ENCODE measurements at regions not wholly inside any gene's neighbourhood (a gene's known extent, or its start where the extent isn't known, plus 50 kb on each side); places are given as distances from the start of the nearest gene placed in this dataset.

DNA sequence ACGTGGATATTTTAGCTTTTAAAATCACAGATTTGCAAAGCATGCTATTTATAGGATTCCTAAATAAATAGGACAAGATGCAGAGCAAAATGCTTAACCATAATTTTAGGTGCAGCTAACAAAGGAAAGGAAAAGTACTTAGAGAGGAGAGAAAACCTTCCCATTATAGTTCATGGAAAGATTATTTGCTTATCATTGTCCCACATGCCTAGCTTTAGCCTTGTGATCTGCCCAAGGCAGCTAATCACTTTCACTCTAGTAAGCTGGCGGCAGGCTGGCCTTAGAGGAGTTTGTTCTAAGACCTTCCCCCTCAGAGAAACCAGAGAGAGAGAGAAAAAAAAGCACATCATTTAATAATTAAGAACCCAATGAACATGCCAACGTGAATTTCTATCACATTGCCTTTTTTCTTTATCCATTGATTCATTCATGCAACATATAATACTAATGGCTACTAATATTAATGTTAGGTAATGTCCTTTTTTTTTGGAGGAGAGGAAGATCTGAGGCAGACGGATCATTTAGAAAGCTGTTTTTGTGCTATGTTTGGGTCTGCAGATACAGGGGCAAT is 274.6 kb downstream of the ARL4A start:
- TF ChIP-seq, protein P1, sequence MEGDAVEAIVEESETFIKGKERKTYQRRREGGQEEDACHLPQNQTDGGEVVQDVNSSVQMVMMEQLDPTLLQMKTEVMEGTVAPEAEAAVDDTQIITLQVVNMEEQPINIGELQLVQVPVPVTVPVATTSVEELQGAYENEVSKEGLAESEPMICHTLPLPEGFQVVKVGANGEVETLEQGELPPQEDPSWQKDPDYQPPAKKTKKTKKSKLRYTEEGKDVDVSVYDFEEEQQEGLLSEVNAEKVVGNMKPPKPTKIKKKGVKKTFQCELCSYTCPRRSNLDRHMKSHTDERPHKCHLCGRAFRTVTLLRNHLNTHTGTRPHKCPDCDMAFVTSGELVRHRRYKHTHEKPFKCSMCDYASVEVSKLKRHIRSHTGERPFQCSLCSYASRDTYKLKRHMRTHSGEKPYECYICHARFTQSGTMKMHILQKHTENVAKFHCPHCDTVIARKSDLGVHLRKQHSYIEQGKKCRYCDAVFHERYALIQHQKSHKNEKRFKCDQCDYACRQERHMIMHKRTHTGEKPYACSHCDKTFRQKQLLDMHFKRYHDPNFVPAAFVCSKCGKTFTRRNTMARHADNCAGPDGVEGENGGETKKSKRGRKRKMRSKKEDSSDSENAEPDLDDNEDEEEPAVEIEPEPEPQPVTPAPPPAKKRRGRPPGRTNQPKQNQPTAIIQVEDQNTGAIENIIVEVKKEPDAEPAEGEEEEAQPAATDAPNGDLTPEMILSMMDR (IDR thresholded peaks at IDR 0.05): no peak

DNA sequence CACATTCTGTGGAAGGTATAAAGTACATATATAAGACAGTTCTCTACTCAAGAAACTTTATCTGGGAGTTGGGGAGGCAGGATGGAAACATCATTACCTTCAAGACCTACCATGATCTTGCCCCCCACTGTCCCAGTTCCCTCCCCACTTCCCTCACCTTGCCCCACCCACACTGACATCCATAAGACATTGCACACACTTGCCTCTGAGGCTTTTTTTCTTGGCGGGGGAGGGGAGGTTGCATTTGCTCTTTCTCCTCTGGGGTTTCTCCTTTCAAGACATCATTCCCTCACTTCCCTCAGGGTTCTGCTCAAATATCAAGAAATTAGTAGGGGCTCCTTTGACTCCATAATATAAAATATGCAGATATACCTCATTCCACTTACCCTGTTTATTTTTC is 276.0 kb downstream of the ARL4A start:
- TF ChIP-seq, protein P1 (IDR thresholded peaks at IDR 0.05): no peak

DNA sequence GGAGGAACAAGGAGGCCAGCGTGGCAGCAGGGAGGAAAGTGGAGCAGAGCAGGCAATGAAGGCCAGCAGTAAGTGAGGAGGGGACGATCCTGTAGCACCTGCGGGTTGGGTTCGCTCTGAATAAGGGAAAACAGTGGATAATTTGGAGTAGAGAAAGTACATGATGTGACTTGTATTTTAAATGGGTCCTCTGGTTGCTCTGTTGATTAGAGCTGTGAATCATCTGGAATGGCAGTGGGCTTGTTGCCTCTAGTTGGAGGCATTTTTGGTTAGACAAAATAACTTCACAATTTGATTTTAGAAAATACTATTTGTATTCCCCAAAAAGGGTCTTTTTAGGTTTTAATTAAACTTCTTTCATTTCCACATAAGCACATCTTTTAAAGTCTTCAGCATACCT is 277.4 kb downstream of the ARL4A start:
- TF ChIP-seq, protein P1 (IDR thresholded peaks at IDR 0.05): no peak

DNA sequence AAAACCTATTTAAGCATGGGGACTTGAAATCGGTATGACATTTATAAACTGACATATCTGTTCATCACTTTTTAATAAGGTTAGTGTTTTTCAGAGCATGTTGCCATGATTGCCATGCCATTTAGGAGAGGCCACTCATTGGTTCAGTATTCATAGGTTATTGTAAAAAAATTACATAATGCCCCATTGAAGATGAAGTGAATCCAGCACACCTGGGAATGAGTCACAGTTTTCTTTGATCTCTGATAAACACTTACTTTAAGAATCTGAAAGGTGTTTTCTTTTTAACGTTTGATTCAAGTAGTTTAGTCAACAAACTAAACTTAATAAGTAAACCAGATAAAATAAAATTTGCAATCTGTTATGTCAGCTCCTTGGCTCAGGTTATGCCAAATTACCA is 278.3 kb downstream of the ARL4A start:
- TF ChIP-seq, protein P1 (IDR thresholded peaks at IDR 0.05): no peak

DNA sequence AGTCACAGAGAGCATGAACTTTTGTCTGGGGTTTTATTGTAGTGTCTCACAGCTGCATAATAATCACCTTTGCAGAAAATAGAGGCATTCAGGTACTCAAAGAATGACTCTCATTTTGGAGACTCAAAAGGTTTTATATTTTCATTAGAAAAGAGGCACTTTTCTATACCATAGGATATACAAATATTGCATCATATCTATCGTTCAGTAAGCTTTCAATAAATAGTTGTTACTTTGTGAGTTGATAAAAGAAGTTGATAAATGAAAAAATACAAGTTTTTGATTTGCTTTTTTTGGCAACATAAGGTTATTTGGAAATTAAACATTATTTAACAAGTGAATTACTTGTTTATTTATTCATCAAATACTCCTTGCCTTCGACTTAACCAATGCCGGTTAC is 279.9 kb downstream of the ARL4A start:
- TF ChIP-seq, protein P1 (IDR thresholded peaks at IDR 0.05): no peak

DNA sequence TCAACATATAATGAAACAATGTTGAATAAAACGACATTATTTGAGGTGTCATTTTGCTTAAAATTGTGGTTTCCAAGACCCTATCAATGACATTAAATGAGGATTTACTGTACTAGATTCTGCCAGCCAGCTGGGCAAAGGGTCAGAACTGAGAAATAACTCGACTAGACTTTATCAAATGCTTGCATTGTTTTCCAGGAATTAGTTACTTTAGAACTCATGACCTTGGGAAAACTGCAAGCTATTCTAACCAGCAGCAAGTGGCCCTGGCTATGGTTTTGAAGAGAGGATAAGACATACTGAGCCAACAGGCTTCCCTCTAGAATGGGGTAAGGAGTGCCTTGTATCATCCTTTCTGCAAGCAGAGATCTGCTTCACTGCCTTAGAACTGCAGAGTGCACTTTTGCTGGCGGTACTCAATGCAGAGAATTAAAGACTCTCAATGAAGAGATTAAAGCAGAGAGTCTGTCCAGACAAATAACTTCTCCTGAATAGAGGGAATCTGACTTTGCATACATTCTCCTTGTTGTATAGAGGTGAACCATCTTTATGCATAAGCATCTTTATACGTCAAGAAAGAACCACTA is 281.5 kb downstream of the ARL4A start:
- TF ChIP-seq, protein P1 (IDR thresholded peaks at IDR 0.05): no peak

DNA sequence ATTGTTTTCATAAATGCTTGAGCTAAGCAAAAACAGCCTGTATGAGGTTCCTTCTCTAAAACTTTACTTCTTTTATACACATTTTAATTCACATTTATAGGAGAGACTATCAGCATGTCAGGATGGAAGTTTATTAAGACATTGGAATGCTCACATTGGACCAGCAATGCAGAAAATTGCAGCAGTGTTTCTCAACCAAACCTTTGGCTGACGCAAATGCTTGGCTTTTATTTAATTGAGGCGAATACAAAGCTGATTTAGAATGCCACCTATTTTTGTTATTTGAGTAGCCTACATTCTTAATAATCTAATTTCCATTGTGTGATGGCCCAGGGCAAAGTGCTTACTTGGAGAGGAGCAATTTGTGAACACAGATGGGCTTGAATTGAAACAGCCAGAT is 283.2 kb downstream of the ARL4A start:
- TF ChIP-seq, protein P1 (IDR thresholded peaks at IDR 0.05): no peak

All from LNCAP (cell line).